PFSK-1 (cell line): ENCODE measurements at regions not wholly inside any gene's neighbourhood (a gene's known extent, or its start where the extent isn't known, plus 50 kb on each side); places are given as distances from the start of the nearest gene placed in this dataset.

Experiments
- POLR2AphosphoS5 ChIP-seq: IDR thresholded peaks from 2 replicates; pipeline ENCODE4 v1.6.1; 2012; ENCODE audit warnings: low read depth, mild to moderate bottlenecking, control low read depth, low read length, moderate library complexity
- TAF1 ChIP-seq: IDR thresholded peaks from 2 replicates; pipeline ENCODE4 v1.6.1; 2012; ENCODE audit warnings: low read length, control low read depth, borderline replicate concordance; ENCODE audit not compliant: insufficient read depth

- TF ChIP-seq TAF1 (no peak), POLR2AphosphoS5 (no peak)
These were observed 206.6 kb downstream of the NSG2 start for GRCh38 chr5:174252121-174252520.
